HepG2 (cell line): ENCODE measurements at regions not wholly inside any gene's neighbourhood (a gene's known extent, or its start where the extent isn't known, plus 50 kb on each side); places are given as distances from the start of the nearest gene placed in this dataset.

ENCODE experiments used
- ATAC-seq: fragments of 200-7000 bp; cut with Tn5 transposase; 3 replicates; pipeline ENCODE4 v1.9.1; 2020; ENCODE audit warnings: mild to moderate bottlenecking, moderate library complexity
- BruUV-seq: library from RNA; stranded (reverse); fragments of 400-500 nt; replicated peaks from 2 replicates; lab custom pipeline; 2021; lab: Mats Ljungman, UMichigan
- CTCF ChIA-PET: fragments of 300-600 bp; formaldehyde crosslinking; extraction: SDS; loops from one replicate; lab custom pipeline; 2021; ENCODE audit warnings: low total read pairs, inconsistent platforms, low intra/inter-chr PET ratio; lab: Yijun Ruan, JAX
- POLR2A ChIA-PET: fragments of 350-600 bp; sonication (Branson Sonifier 250); formaldehyde crosslinking; loops from one replicate; lab custom pipeline; 2020; ENCODE audit warnings: antibody characterized with exemption, inconsistent platforms; lab: Yijun Ruan, JAX
- DNase-seq: peaks from one replicate; pipeline ENCODE4 v3.0.0-alpha.2; 2015; ENCODE audit warnings: low spot score
- FAIRE-seq: peaks from 3 replicates; lab custom pipeline; 2011; peaks lifted over from hg19 to GRCh38; lab: Jason Lieb, UNC
- H2AFZ ChIP-seq: one replicate; pipeline ENCODE4 v1.6.1; 2011; ENCODE audit warnings: low read length, inconsistent platforms
- H3K27ac ChIP-seq: fragments of 300-600 bp; 3 replicates; pipeline ENCODE4 v1.8.0; 2011; ENCODE audit warnings: mixed run types, mild to moderate bottlenecking, mixed read lengths, low read length, inconsistent platforms; ENCODE audit not compliant: insufficient read depth; ENCODE audit errors: extremely low read length
- H3K27me3 ChIP-seq, 2 experiments: fragments of 200-600 bp in 1 of 2; 2 replicates in 1 of 2; 3 replicates in 1 of 2; pipeline versions ENCODE4 v1.6.0 to v1.8.0; 2011; ENCODE audit warnings: low read length in 2 of 2, mild to moderate bottlenecking in 2 of 2, moderate library complexity in 2 of 2, inconsistent platforms in 1 of 2; ENCODE audit not compliant: insufficient read depth in 2 of 2, control insufficient read depth in 1 of 2
- H3K36me3 ChIP-seq, 2 experiments: fragments of 200-600 bp in 1 of 2; replicated peaks in 1 of 2; 2 replicates in 1 of 2; 3 replicates in 1 of 2; pipeline versions ENCODE4 v1.5.1 to v1.8.0; 2011; ENCODE audit warnings: low read length in 2 of 2, inconsistent platforms in 1 of 2; ENCODE audit not compliant: insufficient read depth in 2 of 2, control insufficient read depth in 1 of 2
- H3K4me1 ChIP-seq: 2 replicates; pipeline ENCODE4 v1.5.1; 2012; ENCODE audit warnings: low read length, inconsistent platforms; ENCODE audit not compliant: insufficient read depth
- H3K4me2 ChIP-seq: 2 replicates; pipeline ENCODE4 v1.6.0; 2011; ENCODE audit warnings: low read depth, low read length, inconsistent platforms
- H3K4me3 ChIP-seq, 3 experiments: fragments of 200-600 bp in 1 of 3; sonication (generic), shearing (Covaris generic) in 1 of 3; replicated peaks in 1 of 3; 2 replicates each; pipeline ENCODE4 v1.5.1; 2011 to 2016; ENCODE audit warnings: low read length in 3 of 3, inconsistent platforms in 2 of 3, low read depth in 2 of 3, mild to moderate bottlenecking in 2 of 3, control low read depth in 1 of 3, mixed read lengths in 1 of 3; ENCODE audit not compliant: insufficient read depth in 1 of 3
- H3K79me2 ChIP-seq: one replicate; pipeline ENCODE4 v1.6.1; 2011; ENCODE audit warnings: low read length, inconsistent platforms; ENCODE audit not compliant: insufficient read depth
- H3K9ac ChIP-seq: 2 replicates; pipeline ENCODE4 v1.6.0; 2011; ENCODE audit warnings: mild to moderate bottlenecking, low read depth, low read length, inconsistent platforms; ENCODE audit not compliant: insufficient read depth
- H3K9me3 ChIP-seq: 2 replicates; pipeline ENCODE4 v1.5.1; 2012; ENCODE audit warnings: mild to moderate bottlenecking, low read length
- H4K20me1 ChIP-seq: 2 replicates; pipeline ENCODE4 v1.6.0; 2011; ENCODE audit warnings: inconsistent platforms, mild to moderate bottlenecking, low read length, moderate library complexity; ENCODE audit not compliant: insufficient read depth
- ARID4A ChIP-seq: sonication (generic); formaldehyde crosslinking; IDR thresholded peaks from 2 replicates; pipeline ENCODE4 v1.5.0; 2020; ENCODE audit warnings: mild to moderate bottlenecking, missing genetic modification reagents, borderline replicate concordance
- FOXA3 ChIP-seq: IDR thresholded peaks from 2 replicates; pipeline ENCODE4 v1.6.1; 2016; ENCODE audit warnings: missing genetic modification reagents, missing compliant biosample characterization
- FOXM1 ChIP-seq: sonication (generic); formaldehyde crosslinking; IDR thresholded peaks from 2 replicates; pipeline ENCODE4 v1.5.0; 2020; ENCODE audit warnings: missing genetic modification reagents
- HMGXB4 ChIP-seq, 2 experiments: sonication (generic) in 1 of 2; formaldehyde crosslinking in 1 of 2; IDR thresholded peaks; 2 replicates each; pipeline versions ENCODE4 v1.4.0 to v1.6.1; 2018 to 2020; ENCODE audit warnings: missing genetic modification reagents in 2 of 2, borderline replicate concordance in 1 of 2, low read depth in 1 of 2, mild to moderate bottlenecking in 1 of 2, missing biosample characterization in 1 of 2
- NAIF1 ChIP-seq: sonication (generic); formaldehyde crosslinking; IDR thresholded peaks from 2 replicates; pipeline ENCODE4 v1.5.0; 2020; ENCODE audit warnings: mild to moderate bottlenecking, missing genetic modification reagents, borderline replicate concordance
- NFAT5 ChIP-seq: sonication (generic); formaldehyde crosslinking; IDR thresholded peaks from 2 replicates; pipeline ENCODE4 v1.4.0; 2020; ENCODE audit warnings: missing genetic modification reagents
- RXRB ChIP-seq: IDR thresholded peaks from 2 replicates; pipeline ENCODE4 v1.6.1; 2016; ENCODE audit warnings: borderline replicate concordance, missing genetic modification reagents, missing compliant biosample characterization
- SOX6 ChIP-seq, 2 experiments: fragments of 450-650 bp in 1 of 2; sonication (generic) in 1 of 2; formaldehyde crosslinking in 1 of 2; IDR thresholded peaks; 2 replicates each; pipeline versions ENCODE4 v1.4.0 to v1.6.1; 2017 to 2020; ENCODE audit warnings: antibody characterized with exemption in 1 of 2, mild to moderate bottlenecking in 1 of 2, missing genetic modification reagents in 1 of 2
- ZNF362 ChIP-seq: sonication (generic); formaldehyde crosslinking; IDR thresholded peaks from 2 replicates; pipeline ENCODE4 v1.4.0; 2020; ENCODE audit warnings: missing genetic modification reagents, mild to moderate bottlenecking, borderline replicate concordance
- ZNF414 ChIP-seq: sonication (generic); formaldehyde crosslinking; IDR thresholded peaks from 2 replicates; pipeline ENCODE4 v1.5.0; 2020; ENCODE audit warnings: missing genetic modification reagents
- WGBS: methylation state at CpG from one replicate; pipeline ENCODE4 v1.1.6; 2017; ENCODE audit warnings: low lambda C conversion rate; 5-methylcytosine and 5-hydroxymethylcytosine counted together
- in situ Hi-C: cut with HindIII; loops from 2 replicates; pipeline ENCODE4 v1.10.0; 2017; ENCODE audit warnings: low pct_unique_long_range_greater_than_20kb; ENCODE audit not compliant: extremely low pct_ligation_motif_present
- intact Hi-C: fragments of 100-400 bp; cut with micrococcal nuclease; formaldehyde crosslinking; loops from one replicate; pipeline ENCODE4 v1.10.0; 2022; ENCODE audit not compliant: unreplicated experiment

- Histone ChIP-seq H3K79me2 (no peaks in the 10 kb centered on the region), H2AFZ (no peak overlapping the region), H3K4me3 (no peak overlapping the region), H3K27ac (no peak overlapping the region), H3K36me3 (no peaks in the 10 kb centered on the region), H3K27me3 (peaks cover 6 to 48% of the 10 kb centered on the region in 2 experiments; a peak in 4 of 5 replicates), H3K9me3 (peaks cover 16% of the 10 kb centered on the region), H3K4me1 (no peaks in the 10 kb centered on the region), H3K4me2 (no peak overlapping the region), H4K20me1 (no peaks in the 10 kb centered on the region), H3K9ac (no peak overlapping the region)
- DNase-seq (no peak), FAIRE-seq (no peak), ATAC-seq (no peak)
- BruUV-seq: no TSS peak
- ChIA-PET POLR2A (no interaction called here), CTCF (no interaction called here)
- 10% methylated on average over 7 of the region's 7 CpGs for WGBS
- intact Hi-C loops: no loop called here
- in situ Hi-C loops: no loop called here
- TF ChIP-seq NFAT5 (no peak), ZNF362 (CRISPR knock-in tag) (no peak), ARID4A (CRISPR knock-in tag) (no peak), RXRB (CRISPR knock-in tag) (no peak), SOX6 (IDR thresholded peaks at IDR 0.05) (no peak), SOX6 (CRISPR knock-in tag; IDR thresholded peaks at IDR 0.05) (no peak), FOXA3 (CRISPR knock-in tag) (no peak), FOXM1 (CRISPR knock-in tag) (no peak), ZNF414 (CRISPR knock-in tag) (no peak), NAIF1 (CRISPR knock-in tag) (no peak), HMGXB4 (CRISPR knock-in tag; IDR thresholded peaks at IDR 0.05; ENCODE audit: borderline replicate concordance in 1 of 2, low read depth in 1 of 2) (no peak)
Measured at GRCh38 chr1:2952992-2953391, 68.3 kb upstream of the ACTRT2 start.
